Neural cell (in vitro differentiated cells): ENCODE measurements at regions not wholly inside any gene's neighbourhood (a gene's known extent, or its start where the extent isn't known, plus 50 kb on each side); places are given as distances from the start of the nearest gene placed in this dataset.

Experiments
- CTCF ChIP-seq: fragments of 450-650 bp; IDR thresholded peaks from 2 replicates; pipeline ENCODE4 v1.5.1; 2014; ENCODE audit warnings: antibody characterized with exemption, mild to moderate bottlenecking, moderate library complexity; ENCODE audit not compliant: poor library complexity, severe bottlenecking
- EZH2 ChIP-seq: fragments of 200-600, 300-800 bp; shearing (Covaris generic), sonication (generic); IDR thresholded peaks from 2 replicates; pipeline ENCODE4 v1.6.1; 2014; ENCODE audit warnings: antibody characterized with exemption, low read length, borderline replicate concordance, mild to moderate bottlenecking; ENCODE audit not compliant: insufficient read depth, poor library complexity, severe bottlenecking
- RAD21 ChIP-seq: fragments of 450-650 bp; conservative IDR thresholded peaks from 2 replicates; pipeline ENCODE4 v1.6.1; 2014; ENCODE audit warnings: antibody characterized with exemption, mild to moderate bottlenecking, moderate library complexity
- REST ChIP-seq: IDR thresholded peaks from 2 replicates; pipeline ENCODE4 v1.6.1; 2012; ENCODE audit warnings: borderline replicate concordance
- SMC3 ChIP-seq: fragments of 450-650 bp; conservative IDR thresholded peaks from 2 replicates; pipeline ENCODE4 v1.6.1; 2014; ENCODE audit warnings: antibody characterized with exemption, mild to moderate bottlenecking, moderate library complexity; ENCODE audit not compliant: poor library complexity
- TAF1 ChIP-seq: IDR thresholded peaks from 2 replicates; pipeline ENCODE4 v1.6.1; 2012; ENCODE audit warnings: low read depth

DNA sequence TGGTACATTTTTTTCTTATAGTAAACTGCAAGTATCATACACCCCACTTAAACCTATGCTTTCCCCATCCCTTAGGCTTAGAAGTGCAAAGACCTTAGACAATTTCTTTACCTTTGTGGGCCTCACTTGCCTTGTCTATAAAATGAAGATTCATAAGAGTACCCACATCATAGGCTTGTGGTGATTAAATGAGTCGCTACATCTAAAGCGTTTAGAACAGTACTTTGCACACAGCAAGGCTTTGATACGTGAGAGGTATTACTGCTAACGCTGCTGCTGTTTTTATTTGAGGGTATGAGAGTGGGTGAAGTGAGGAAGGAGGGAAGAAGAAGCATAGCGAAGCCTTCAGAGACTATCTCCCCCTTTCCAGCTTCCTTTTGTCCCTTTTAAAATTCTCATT, 87.8 kb upstream of the RPS6KA3 start:
- TF ChIP-seq CTCF (no peak), EZH2 (no peak), RAD21 (no peak), TAF1 (no peak), REST (no peak), SMC3 (no peak)
